ENCODE measurements at regions not wholly inside any gene's neighbourhood (a gene's known extent, or its start where the extent isn't known, plus 50 kb on each side); places are given as distances from the start of the nearest gene placed in this dataset.

DNA sequence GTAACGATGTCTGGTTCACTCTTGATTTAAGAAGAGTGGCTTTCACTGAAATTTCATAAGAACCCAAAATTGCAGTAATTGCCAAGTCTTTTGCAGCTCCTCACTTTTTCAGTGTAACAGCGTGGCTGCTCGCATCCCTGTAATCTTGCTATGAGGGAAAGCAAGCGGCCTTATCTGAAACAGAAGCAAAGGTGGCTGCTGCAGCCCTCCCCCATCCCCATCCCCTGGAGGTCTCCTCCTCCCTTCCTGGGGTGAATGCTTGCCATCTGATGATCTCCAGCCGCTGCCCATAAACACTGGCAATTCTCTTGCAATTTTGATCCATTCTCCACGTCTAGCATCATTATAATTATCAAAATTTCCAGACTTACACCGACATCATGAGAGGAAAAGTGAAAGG is 182.5 kb upstream of the ASIC2 start:
- DNase-seq (ENCODE audit: low read depth in 2 of 2): no peak

DNA sequence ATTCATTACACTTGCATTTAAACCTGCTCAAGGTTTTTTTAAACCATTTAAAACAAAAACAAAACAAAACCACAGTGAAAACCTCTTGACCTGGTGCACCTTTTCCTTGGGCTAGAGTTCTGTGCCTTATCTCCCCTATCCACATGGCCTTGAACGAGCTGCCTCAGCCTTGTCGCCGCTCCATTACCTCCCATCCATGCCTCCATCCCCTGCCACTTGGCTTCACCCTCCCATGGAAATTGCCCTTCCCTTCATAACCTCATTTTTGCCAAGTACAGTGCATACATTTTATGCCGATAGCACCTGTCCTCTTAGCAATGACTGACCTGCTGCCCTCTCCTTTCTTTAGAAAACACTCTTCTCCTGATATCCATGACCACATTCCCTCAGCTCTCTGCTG is 188.6 kb upstream of the ASIC2 start:
- no peak for DNase-seq (ENCODE audit: low read depth in 2 of 2)

DNA sequence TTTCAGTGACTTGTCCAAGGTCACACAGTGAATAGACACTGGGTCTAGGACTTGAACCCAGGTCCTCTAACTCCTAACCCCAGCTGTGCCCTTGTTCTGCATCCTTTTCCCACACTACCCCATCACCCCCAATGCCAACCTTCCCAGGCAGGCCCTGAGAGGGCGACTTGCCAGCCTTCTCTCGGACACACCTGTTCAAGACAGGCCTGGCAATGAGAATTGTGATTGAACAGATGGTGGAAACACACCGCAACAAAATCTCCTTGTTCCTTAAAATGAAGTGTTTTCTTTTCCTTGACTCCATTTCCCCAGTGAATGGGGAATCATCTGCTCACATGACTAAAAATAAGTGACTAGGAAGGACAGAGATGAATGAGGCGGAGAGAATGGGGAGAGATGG is 189.5 kb upstream of the ASIC2 start:
- DNase-seq (ENCODE audit: low read depth in 2 of 2): no peak

DNA sequence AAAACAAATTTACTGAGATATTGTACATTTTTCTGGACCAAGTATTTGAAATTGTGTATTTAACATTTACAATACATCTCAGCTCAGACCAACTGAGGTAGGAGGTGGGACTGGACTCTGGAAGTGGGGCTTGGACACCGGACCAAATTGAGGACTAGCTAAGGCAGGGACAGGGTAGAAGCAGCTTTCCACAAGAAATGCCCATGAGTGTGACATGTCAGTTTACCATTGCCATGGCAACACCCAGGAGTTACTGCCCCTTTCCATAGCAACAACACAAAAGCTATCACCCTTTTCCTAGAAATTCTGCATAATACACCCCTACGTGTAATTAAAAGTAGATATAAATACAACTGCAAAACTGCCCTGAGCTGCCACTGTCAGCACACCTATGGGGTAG is 191.5 kb upstream of the ASIC2 start:
- no peak for DNase-seq (ENCODE audit: low read depth in 2 of 2)

DNA sequence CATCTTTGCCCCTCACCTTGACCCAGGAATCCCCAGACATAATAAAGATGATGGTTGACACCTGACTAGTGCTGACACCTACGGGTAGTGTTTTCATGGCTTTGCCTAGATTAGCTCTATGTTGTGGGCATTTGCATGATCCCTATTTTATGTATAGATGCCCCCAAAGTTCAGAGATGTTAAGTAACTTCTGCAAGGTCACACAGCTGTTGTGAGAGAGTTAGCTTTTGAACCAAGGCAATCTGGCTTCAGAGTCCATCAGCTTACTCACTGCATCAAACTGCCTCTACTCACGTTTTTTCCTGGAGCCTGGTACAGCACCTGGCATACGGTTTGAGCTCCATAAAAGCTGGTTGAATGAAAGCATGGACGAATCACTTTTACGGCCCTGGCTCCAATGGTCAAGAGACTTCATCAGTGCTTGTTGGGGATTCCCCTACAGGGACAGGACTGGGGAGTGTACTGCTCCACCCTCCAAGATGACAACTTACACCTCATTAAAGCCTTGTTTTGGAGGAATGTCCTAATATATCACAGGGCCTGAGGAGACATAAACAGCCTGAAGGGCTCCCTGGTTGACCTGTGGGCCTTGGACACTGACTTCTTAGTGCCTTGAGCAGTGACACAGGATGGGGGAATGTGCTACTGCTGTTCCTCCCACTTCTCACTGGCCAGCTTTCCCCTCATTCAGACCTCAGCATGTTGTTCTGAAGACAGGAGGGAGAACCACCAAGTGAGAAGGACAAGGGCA is 193.2 kb upstream of the ASIC2 start:
- DNase-seq (ENCODE audit: low read depth in 2 of 2): no peak

DNA sequence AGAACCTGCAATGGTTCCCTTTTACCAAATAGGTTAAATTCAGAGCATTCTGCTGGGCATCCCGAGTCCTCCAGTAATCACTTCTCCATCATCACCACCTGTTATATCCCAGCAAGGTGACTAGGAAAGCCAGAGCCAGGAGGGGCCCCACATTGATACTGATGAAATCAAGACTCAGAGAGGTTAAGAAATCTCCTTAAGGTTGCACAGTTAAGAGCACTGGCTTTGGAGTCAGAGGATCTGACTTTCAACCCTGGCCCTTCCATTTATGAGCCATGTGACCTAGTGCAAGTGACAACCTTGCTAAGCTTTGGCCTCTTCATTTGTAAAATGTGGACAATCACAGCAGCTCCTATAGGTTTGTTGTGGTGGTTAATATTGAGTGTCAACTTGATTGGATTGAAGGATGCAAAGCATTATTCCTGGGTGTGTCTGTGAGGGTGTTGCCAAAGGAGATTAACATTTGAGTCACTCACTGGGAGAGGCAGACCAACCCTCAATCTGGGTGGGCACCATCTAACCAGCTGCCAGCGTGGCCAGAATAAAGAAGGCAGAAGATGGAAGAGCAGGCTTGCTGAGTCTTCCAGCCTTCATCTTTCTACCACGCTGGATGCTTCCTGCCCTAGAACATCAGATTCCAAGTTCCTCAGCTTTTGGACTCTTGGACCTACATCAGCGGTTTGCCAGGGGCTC is 194.2 kb upstream of the ASIC2 start:
- DNase-seq (ENCODE audit: low read depth in 2 of 2): no peak

DNA sequence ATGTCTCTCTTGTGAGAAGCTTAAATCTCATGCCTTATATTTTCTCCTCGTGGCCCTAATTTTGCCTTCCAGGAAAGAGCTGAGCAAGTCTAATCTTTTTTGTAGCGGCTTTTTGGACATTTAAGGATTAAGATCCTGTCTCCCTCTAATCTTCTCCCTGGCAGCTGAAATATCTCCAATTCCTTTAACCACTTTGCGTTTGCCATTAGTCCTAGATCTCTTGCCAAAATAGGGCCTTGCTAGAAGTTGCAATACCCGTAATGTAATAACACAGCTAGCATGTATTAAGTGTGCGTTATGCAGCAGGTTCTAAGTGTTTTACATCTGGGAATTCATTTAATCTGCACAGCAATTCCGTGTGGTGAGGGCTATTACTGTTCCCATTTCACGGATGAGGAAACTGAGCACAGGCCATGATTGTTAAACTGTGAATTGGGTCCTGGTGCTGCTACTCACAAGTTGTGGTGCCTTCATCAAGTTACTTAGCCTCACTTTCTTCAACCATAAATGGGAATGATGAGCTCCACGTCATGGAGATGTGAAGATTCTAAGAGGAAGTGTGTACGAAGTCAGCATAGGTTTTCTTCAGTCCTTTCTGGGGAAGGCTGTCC is 198.9 kb upstream of the ASIC2 start:
- DNase-seq (ENCODE audit: low read depth in 2 of 2): no peak

DNA sequence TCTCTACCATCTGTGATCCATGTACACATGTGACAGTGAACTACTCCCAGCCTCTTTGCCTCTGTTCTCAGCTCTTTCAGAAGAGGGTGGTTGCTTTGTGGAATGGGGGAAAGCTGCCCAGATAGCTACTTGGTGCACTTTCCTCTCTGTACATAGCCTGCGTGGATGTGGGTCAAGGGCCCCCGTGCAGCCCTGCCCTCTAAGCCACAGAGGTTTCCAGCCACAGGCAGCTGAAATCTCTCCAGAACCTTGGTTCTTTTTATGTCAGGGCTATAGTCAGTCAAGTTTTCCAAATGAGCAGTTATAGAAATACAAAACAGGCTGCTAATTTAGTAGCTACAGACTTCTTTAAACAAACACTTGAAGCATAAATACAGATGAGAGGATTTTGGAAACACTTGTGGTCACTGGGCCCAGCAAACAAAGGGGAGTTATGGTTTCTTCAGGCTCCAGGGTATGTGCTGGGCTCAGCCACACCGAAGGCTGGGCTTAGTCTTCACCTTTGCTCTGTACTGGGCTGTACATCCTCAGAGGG is 199.7 kb upstream of the ASIC2 start:
- DNase-seq (ENCODE audit: low read depth in 2 of 2): no peak

DNA sequence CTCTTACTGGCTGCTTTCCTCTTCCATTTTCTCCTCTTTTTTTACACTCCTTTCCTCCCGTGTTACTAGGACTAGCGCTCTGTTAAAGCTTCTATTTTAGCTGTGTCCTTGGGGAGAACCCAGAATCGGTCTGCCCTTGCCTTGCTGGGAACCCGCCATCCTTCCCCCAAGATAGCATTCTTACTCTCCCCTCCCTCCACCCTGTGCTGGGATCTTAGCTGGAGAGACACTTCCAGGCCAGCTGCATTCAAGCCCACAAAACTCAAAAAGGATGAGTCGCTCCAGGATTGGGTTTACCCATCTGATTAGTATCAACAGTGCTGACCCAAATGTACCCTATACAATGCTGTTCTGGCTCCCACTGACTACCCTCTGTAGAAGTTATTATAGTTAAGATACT is 200.5 kb upstream of the ASIC2 start:
- no peak for DNase-seq (ENCODE audit: low read depth in 2 of 2)

DNA sequence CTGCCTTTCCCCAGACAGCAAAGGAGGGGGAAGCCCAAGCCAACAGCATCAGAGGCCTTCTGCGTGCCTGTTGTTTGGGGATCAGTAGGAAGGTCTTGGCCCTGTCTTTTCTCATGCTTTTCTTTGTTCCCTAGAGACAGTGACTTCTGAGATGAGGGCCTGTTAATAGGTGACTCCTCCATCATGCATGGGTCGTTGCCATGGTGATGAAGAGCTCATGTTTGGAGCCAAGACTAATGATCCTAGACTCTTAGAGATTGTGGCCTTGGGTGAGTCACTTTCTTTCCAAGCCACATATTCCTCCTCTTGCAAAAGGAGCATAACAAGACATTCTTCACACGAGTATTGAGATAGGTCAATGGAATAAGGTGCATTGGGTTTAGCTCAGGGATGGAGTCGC is 201.1 kb upstream of the ASIC2 start:
- DNase-seq (ENCODE audit: low read depth in 2 of 2): no peak

DNA sequence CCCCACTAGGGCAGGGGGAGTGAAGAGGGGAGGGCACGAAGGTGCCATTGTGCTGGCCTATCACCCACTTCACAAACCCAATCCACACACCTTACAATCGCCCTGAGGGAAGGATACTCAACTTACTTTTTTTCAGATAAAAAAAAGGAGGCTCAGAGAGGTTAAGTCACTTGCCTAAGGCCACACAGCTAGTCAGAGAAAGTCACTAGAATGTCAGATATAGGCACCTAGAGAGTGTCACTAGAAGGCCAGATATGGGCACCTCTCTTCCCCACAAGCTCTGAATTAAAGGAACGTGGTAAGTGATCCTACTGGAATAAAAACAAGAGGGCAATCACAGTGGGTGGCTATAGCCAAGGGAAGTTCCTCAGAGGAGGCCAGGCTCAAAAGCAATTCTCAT is 204.5 kb upstream of the ASIC2 start:
- no peak for DNase-seq (ENCODE audit: low read depth in 2 of 2)

DNA sequence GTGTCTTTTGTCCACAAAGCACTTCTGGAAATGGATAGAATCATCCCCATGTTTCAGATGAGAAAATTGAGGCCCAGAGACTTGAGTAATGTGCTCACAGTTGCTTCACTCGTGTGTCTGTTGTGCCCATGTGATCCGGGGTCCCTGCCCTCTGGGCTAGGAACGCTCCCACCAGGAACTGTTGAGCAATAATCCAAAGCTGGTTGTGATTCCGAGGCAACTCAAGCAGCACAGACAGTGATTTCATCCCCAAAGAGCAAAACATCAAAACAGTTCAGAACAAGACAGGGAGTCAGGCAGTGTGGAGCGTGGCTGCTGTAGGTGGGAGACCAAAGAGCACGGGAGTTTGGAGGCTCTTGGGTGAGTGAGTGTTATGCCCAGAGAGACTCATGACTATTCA is 205.0 kb upstream of the ASIC2 start:
- DNase-seq (ENCODE audit: low read depth in 2 of 2): no peak

DNA sequence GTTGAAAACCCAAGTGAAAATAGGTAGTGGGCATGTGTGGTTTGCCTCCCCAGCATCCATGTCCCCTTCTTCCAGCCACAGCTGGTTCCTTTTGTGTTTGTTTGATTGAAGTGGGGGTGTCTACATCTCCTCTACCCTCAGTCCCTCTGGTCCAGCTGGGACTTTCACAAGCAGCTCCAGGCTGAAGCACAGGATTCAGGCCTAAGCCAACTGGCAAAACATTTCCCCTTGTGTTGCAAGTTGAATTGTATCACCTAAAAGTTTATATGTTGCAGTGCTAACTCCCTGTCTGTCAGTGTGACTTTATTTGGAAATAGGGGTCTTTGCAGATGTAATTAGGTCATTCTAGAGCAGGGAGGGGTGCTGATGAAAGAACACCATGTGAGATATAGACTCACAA is 205.9 kb upstream of the ASIC2 start:
- no peak for DNase-seq (ENCODE audit: low read depth in 2 of 2)

DNA sequence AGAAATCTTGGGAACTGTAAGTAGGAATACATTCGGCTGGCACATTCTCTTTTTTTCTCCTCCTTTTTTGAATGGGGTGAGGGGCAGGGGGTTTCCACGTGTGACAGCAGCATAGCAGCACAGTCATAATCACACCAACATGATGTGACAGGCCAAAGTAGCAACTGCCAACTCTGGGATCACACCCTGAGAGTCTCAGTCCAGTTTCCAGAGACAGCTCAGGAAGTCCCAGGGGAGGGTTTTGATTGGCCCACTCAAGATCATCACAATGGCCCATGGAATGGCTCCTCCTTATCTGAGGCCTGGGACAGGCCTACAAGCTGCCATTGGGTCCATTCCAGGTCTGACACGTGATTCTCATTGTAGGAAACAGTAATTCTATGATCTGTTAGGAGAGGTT is 207.1 kb upstream of the ASIC2 start:
- no peak for DNase-seq (ENCODE audit: low read depth in 2 of 2)

DNA sequence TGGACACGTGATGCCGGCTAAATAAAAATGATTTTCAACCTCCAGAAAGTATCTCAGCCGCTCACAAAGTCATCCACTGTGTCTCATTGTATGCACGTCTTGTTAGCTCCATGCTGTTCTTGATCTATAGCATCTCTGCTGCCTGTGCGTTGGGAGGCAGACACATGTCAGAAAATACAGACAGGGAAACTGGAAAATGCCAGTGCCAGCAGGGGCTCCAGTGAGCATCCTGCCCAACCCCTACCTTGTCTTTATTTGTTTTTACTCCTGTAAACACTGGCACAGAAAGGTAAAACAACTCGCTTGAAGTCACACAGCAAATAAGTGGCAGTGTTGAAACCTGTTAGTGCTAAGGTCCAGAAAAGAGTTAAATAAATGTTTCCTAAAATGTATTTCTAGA is 208.1 kb upstream of the ASIC2 start:
- DNase-seq (ENCODE audit: low read depth in 2 of 2): no peak

DNA sequence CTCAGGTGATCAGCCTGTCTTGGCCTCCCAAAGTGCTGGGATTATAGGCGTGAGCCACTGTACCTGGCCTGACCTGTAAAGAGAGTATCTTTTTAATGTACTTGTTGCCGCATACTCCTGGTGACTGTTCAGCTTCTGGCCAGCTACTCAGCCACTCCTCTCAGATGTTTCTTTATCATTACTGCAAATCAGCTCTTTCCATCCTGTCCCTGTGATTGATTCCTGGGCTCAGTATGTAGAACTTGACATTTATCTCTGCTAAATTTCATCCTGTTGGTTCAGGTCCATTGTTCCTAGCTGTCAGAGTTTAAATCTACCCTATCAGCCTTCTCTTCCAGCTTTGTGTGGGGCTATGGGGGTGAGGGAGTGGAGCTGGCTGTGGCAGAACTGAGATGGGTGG is 211.5 kb upstream of the ASIC2 start:
- no peak for DNase-seq (ENCODE audit: low read depth in 2 of 2)

DNA sequence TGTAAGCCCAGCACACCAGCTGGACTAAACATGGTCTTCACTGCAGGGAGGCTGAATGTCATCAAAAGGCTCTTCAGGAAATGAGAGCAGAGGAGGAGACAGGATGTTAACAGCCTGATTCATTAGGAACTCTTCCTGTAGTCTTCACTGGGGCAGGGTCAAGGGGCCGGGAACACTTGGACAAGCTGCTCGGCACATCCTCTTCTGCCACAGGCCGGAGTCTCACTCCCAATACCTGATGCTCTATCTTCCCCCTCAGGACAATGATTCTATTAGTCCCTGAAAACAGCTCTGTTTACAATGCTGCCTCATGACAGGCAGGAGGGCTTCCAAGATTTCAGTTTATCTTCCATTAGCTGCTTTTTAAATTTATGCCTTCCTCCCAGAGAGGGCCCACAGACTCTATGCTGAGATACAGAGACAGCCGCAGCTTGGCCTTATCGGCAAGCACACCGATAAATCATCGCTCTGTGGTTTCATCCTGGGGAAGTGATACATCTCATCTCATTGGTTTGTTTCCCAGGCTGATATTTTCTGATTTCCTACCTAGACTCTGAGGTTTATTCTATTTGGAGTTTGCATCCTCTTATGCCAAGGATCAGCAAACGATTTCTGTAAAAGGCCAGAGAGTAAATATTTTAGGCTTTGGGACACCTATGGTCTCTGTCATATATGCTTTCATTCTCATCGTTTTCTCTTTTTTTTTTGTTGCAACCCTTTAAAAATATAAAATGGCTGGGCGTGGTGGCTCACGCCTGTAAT is 214.0 kb upstream of the ASIC2 start:
- no peak for DNase-seq (ENCODE audit: low read depth in 2 of 2)

DNA sequence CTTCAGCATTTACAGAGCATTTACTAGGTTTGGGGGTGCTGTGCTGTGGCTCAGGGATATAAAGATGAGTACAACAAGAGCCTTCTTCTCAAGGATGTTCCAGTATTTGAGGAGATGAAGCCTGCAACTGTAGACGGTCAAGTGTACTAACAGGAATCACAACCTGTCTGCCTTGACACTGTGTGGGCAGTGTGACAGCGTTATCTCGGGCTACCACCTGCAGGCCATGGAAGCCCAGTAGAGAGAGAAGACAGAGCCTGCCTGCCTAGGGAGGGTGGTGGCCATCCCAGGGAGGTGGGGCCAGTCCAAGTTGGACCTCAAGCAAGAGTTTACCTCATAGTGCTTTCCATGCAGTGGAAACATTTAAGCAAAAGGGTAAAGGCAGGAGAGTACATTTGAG is 215.1 kb upstream of the ASIC2 start:
- DNase-seq (ENCODE audit: low read depth in 2 of 2): no peak

DNA sequence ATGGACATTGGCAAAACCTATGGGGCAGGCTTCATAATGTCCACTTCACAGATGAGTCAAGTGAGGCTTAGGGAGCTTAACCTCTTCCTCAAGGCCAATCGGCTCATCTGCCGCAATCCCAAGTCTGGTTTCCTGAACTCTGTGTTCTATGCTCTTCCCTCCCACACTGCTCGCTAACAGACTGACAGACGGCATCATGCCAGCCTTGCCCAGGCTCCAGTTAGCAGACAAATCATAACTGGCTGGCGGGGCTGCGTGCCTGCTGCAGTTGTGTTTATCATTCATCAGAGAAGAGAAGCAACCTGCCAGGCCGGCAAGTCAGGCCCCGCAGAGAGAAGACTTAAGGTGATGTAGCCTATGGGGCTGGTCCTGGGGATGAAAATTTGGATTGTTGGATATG is 216.2 kb upstream of the ASIC2 start:
- no peak for DNase-seq (ENCODE audit: low read depth in 2 of 2)

DNA sequence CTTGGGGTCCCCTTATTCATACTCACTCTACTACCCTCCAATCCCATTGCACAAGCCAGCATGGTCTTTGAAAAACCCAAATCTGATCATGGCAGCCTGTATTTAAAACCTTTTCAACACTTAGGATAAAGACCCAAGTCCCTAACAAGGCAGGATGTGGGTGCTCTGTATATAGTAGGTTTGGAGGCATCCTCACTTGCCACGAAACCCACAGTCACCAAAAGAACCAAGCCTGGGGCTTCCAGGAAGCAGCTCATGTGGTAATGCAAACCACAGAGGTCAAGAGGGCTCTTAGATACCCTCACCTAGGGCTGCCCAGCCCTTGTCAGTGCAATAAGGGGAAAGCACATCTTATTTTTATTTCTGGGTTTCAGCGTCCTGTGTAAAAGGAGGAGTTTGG is 218.6 kb upstream of the ASIC2 start:
- DNase-seq (ENCODE audit: low read depth in 2 of 2): no peak

DNA sequence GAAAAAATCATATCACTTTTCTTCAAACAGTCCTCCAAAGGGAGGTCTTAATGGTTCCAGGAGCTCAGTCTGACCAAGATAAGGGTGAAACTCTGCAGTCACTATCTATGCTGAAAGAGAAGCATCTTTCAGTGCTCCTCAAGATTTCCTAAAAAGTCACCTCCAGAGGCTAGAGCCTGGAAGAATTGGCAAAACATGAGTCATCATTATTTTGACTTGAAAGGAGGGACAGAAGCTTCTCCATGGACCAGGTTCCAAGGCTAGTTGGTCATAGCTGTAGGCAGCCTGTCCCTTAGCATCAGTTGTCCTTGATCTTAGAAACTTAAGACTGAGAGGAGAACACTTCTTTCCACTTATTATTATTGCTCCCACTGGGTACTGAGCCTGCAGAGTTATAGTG is 219.0 kb upstream of the ASIC2 start:
- DNase-seq (ENCODE audit: low read depth in 2 of 2): no peak

DNA sequence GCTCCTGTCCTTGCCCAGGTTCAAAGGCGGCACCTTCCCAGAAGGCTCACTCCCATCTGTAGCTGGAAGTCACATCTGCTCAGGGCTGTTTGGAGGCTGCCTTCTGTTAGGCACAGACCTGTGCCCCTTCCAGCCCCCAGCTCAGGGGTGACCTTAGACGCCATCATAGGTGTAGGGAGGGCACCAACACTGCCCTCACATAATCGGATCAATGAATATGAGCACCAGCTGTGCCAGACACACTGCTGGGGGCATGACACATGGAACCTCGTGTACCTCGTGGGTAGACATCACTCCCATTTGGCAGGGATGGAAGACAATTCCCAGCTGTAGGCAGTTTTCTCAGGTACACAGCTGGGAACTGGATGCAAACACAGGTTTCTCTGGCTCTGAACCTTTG is 220.7 kb upstream of the ASIC2 start:
- DNase-seq (ENCODE audit: low read depth in 2 of 2): no peak

Measured in fibroblast of skin of left biceps (primary cell).